GM12891 (cell line): ENCODE measurements at regions not wholly inside any gene's neighbourhood (a gene's known extent, or its start where the extent isn't known, plus 50 kb on each side); places are given as distances from the start of the nearest gene placed in this dataset.

ENCODE experiments used
- POLR2A ChIP-seq: IDR thresholded peaks from 2 replicates; pipeline ENCODE4 v1.6.1; 2011; ENCODE audit warnings: low read depth, low read length, control low read depth
- SPI1 ChIP-seq: IDR thresholded peaks from 2 replicates; pipeline ENCODE4 v1.6.1; 2011; ENCODE audit warnings: low read depth, low read length, control low read depth

GRCh38 chr6:112441607-112442006 is 94.5 kb downstream of the RFPL4B start:
- TF ChIP-seq POLR2A = no peak
- TF ChIP-seq SPI1 = peak; percentile 84
